Endothelial cell of umbilical vein (primary cell): ENCODE measurements at regions not wholly inside any gene's neighbourhood (a gene's known extent, or its start where the extent isn't known, plus 50 kb on each side); places are given as distances from the start of the nearest gene placed in this dataset.

Source experiments
- MYC ChIP-seq: IDR thresholded peaks from one replicate; pipeline ENCODE4 v1.6.1; 2011; ENCODE audit warnings: mild to moderate bottlenecking, low read depth, low read length
- TF ChIP-seq, protein P1 (sequence below), 2 donors: IDR thresholded peaks; 1 replicate in 1 of 2; 2 replicates in 1 of 2; pipeline ENCODE4 v1.5.1; 2011; ENCODE audit warnings: low read length in 2 of 2, mild to moderate bottlenecking in 2 of 2, moderate library complexity in 2 of 2, control low read depth in 1 of 2, inconsistent platforms in 1 of 2, low read depth in 1 of 2; ENCODE audit not compliant: insufficient read depth in 1 of 2; ENCODE audit errors: extremely low read depth in 1 of 2

GRCh38 chr5:98363157-98363556 is 410.3 kb upstream of the RGMB start:
- TF ChIP-seq, protein P1, sequence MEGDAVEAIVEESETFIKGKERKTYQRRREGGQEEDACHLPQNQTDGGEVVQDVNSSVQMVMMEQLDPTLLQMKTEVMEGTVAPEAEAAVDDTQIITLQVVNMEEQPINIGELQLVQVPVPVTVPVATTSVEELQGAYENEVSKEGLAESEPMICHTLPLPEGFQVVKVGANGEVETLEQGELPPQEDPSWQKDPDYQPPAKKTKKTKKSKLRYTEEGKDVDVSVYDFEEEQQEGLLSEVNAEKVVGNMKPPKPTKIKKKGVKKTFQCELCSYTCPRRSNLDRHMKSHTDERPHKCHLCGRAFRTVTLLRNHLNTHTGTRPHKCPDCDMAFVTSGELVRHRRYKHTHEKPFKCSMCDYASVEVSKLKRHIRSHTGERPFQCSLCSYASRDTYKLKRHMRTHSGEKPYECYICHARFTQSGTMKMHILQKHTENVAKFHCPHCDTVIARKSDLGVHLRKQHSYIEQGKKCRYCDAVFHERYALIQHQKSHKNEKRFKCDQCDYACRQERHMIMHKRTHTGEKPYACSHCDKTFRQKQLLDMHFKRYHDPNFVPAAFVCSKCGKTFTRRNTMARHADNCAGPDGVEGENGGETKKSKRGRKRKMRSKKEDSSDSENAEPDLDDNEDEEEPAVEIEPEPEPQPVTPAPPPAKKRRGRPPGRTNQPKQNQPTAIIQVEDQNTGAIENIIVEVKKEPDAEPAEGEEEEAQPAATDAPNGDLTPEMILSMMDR (IDR thresholded peaks at IDR 0.05; ENCODE audit: extremely low read depth in 1 of 2, insufficient read depth in 1 of 2, low read depth in 1 of 2, low read length in 2 of 2) = no peak
- TF ChIP-seq MYC = no peak
